ENCODE measurements at regions not wholly inside any gene's neighbourhood (a gene's known extent, or its start where the extent isn't known, plus 50 kb on each side); places are given as distances from the start of the nearest gene placed in this dataset.

- Histone ChIP-seq H3K9ac (ENCODE audit: low read depth in 1 of 2, low read length in 2 of 2) (no peak overlapping the region), H3K27ac (ENCODE audit: low read depth in 2 of 2, low read length in 2 of 2) (no peak overlapping the region)
Measured at GRCh38 chr2:65649811-65650589, 217.6 kb upstream of the SPRED2 start.

GRCh38 chr2:65647249-65647842 lies 214.9 kb upstream of the SPRED2 start:
- no peaks in the 10 kb centered on the region for H3K4me1 ChIP-seq (ENCODE audit: control insufficient read depth in 2 of 2, insufficient read depth in 2 of 2, low read length in 2 of 2)
- H3K4me3 ChIP-seq (ENCODE audit: low read length in 2 of 2) = no peak overlapping the region
- no peaks in the 10 kb centered on the region for H3K27me3 ChIP-seq (ENCODE audit: control insufficient read depth in 2 of 2, insufficient read depth in 2 of 2, low read length in 2 of 2)
- no peak overlapping the region for H3K9ac ChIP-seq (ENCODE audit: low read depth in 1 of 2, low read length in 2 of 2)
- H3K27ac ChIP-seq (ENCODE audit: low read depth in 2 of 2, low read length in 2 of 2) = no peak overlapping the region
- no peaks in the 10 kb centered on the region for H3K36me3 ChIP-seq (ENCODE audit: control insufficient read depth in 2 of 2, insufficient read depth in 2 of 2, low read length in 2 of 2)
- no peaks in the 10 kb centered on the region for H3K9me3 ChIP-seq (ENCODE audit: control insufficient read depth in 2 of 2, low read length in 2 of 2)

More at GRCh38 chr2:65649811-65650589, 217.6 kb upstream of the SPRED2 start:
- H3K9me3 ChIP-seq (ENCODE audit: control insufficient read depth in 2 of 2, low read length in 2 of 2) = no peaks in the 10 kb centered on the region
- no peaks in the 10 kb centered on the region for H3K36me3 ChIP-seq (ENCODE audit: control insufficient read depth in 2 of 2, insufficient read depth in 2 of 2, low read length in 2 of 2)
- H3K4me1 ChIP-seq (ENCODE audit: control insufficient read depth in 2 of 2, insufficient read depth in 2 of 2, low read length in 2 of 2) = no peaks in the 10 kb centered on the region
- no peak overlapping the region for H3K4me3 ChIP-seq (ENCODE audit: low read length in 2 of 2)
- no peaks in the 10 kb centered on the region for H3K27me3 ChIP-seq (ENCODE audit: control insufficient read depth in 2 of 2, insufficient read depth in 2 of 2, low read length in 2 of 2)

GRCh38 chr2:65640793-65641103 lies 208.3 kb upstream of the SPRED2 start:
- H3K9ac ChIP-seq (ENCODE audit: low read depth in 1 of 2, low read length in 2 of 2) = no peak overlapping the region
- no peak overlapping the region for H3K27ac ChIP-seq (ENCODE audit: low read depth in 2 of 2, low read length in 2 of 2)
- H3K27me3 ChIP-seq (ENCODE audit: control insufficient read depth in 2 of 2, insufficient read depth in 2 of 2, low read length in 2 of 2) = peaks cover 7 to 15% of the 10 kb centered on the region in 2 donors
- H3K4me3 ChIP-seq (ENCODE audit: low read length in 2 of 2) = no peak overlapping the region
- H3K9me3 ChIP-seq (ENCODE audit: control insufficient read depth in 2 of 2, low read length in 2 of 2) = no peaks in the 10 kb centered on the region
- no peaks in the 10 kb centered on the region for H3K4me1 ChIP-seq (ENCODE audit: control insufficient read depth in 2 of 2, insufficient read depth in 2 of 2, low read length in 2 of 2)
- H3K36me3 ChIP-seq (ENCODE audit: control insufficient read depth in 2 of 2, insufficient read depth in 2 of 2, low read length in 2 of 2) = no peaks in the 10 kb centered on the region

- H3K4me3 ChIP-seq (ENCODE audit: low read length in 2 of 2) = no peak overlapping the region
- H3K27ac ChIP-seq (ENCODE audit: low read depth in 2 of 2, low read length in 2 of 2) = no peak overlapping the region
- no peaks in the 10 kb centered on the region for H3K4me1 ChIP-seq (ENCODE audit: control insufficient read depth in 2 of 2, insufficient read depth in 2 of 2, low read length in 2 of 2)
Measured at GRCh38 chr2:65639156-65639864, 206.9 kb upstream of the SPRED2 start.

GRCh38 chr2:65638443-65638842 lies 206.0 kb upstream of the SPRED2 start:
- no peaks in the 10 kb centered on the region for H3K36me3 ChIP-seq (ENCODE audit: control insufficient read depth in 2 of 2, insufficient read depth in 2 of 2, low read length in 2 of 2)
- no peak overlapping the region for H3K27ac ChIP-seq (ENCODE audit: low read depth in 2 of 2, low read length in 2 of 2)
- H3K4me1 ChIP-seq (ENCODE audit: control insufficient read depth in 2 of 2, insufficient read depth in 2 of 2, low read length in 2 of 2) = no peaks in the 10 kb centered on the region
- no peaks in the 10 kb centered on the region for H3K9me3 ChIP-seq (ENCODE audit: control insufficient read depth in 2 of 2, low read length in 2 of 2)
- peaks cover 9 to 18% of the 10 kb centered on the region in 2 donors for H3K27me3 ChIP-seq (ENCODE audit: control insufficient read depth in 2 of 2, insufficient read depth in 2 of 2, low read length in 2 of 2)
- no peak overlapping the region for H3K9ac ChIP-seq (ENCODE audit: low read depth in 1 of 2, low read length in 2 of 2)
- no peak overlapping the region for H3K4me3 ChIP-seq (ENCODE audit: low read length in 2 of 2)

More at GRCh38 chr2:65639156-65639864, 206.9 kb upstream of the SPRED2 start:
- no peaks in the 10 kb centered on the region for H3K9me3 ChIP-seq (ENCODE audit: control insufficient read depth in 2 of 2, low read length in 2 of 2)
- peaks cover 9 to 18% of the 10 kb centered on the region in 2 donors for H3K27me3 ChIP-seq (ENCODE audit: control insufficient read depth in 2 of 2, insufficient read depth in 2 of 2, low read length in 2 of 2)
- H3K36me3 ChIP-seq (ENCODE audit: control insufficient read depth in 2 of 2, insufficient read depth in 2 of 2, low read length in 2 of 2) = no peaks in the 10 kb centered on the region
- no peak overlapping the region for H3K9ac ChIP-seq (ENCODE audit: low read depth in 1 of 2, low read length in 2 of 2)

GRCh38 chr2:65636813-65637483 lies 204.5 kb upstream of the SPRED2 start:
- Histone ChIP-seq H3K36me3 (ENCODE audit: control insufficient read depth in 2 of 2, insufficient read depth in 2 of 2, low read length in 2 of 2) (no peaks in the 10 kb centered on the region), H3K27me3 (ENCODE audit: control insufficient read depth in 2 of 2, insufficient read depth in 2 of 2, low read length in 2 of 2) (peaks cover 9 to 18% of the 10 kb centered on the region in 2 donors), H3K4me3 (ENCODE audit: low read length in 2 of 2) (no peak overlapping the region), H3K27ac (ENCODE audit: low read depth in 2 of 2, low read length in 2 of 2) (no peak overlapping the region), H3K9me3 (ENCODE audit: control insufficient read depth in 2 of 2, low read length in 2 of 2) (no peaks in the 10 kb centered on the region), H3K9ac (ENCODE audit: low read depth in 1 of 2, low read length in 2 of 2) (no peak overlapping the region), H3K4me1 (ENCODE audit: control insufficient read depth in 2 of 2, insufficient read depth in 2 of 2, low read length in 2 of 2) (no peaks in the 10 kb centered on the region)

- Histone ChIP-seq H3K9me3 (ENCODE audit: control insufficient read depth in 2 of 2, low read length in 2 of 2) (no peaks in the 10 kb centered on the region), H3K27me3 (ENCODE audit: control insufficient read depth in 2 of 2, insufficient read depth in 2 of 2, low read length in 2 of 2) (peaks cover 9 to 18% of the 10 kb centered on the region in 2 donors), H3K4me1 (ENCODE audit: control insufficient read depth in 2 of 2, insufficient read depth in 2 of 2, low read length in 2 of 2) (no peaks in the 10 kb centered on the region), H3K9ac (ENCODE audit: low read depth in 1 of 2, low read length in 2 of 2) (no peak overlapping the region), H3K36me3 (ENCODE audit: control insufficient read depth in 2 of 2, insufficient read depth in 2 of 2, low read length in 2 of 2) (no peaks in the 10 kb centered on the region), H3K27ac (ENCODE audit: low read depth in 2 of 2, low read length in 2 of 2) (no peak overlapping the region), H3K4me3 (ENCODE audit: low read length in 2 of 2) (no peak overlapping the region)
Measured at GRCh38 chr2:65636024-65636423, 203.6 kb upstream of the SPRED2 start.

- Histone ChIP-seq H3K9ac (ENCODE audit: low read depth in 1 of 2, low read length in 2 of 2) (no peak overlapping the region), H3K27me3 (ENCODE audit: control insufficient read depth in 2 of 2, insufficient read depth in 2 of 2, low read length in 2 of 2) (peaks cover 4 to 18% of the 10 kb centered on the region in 2 donors), H3K9me3 (ENCODE audit: control insufficient read depth in 2 of 2, low read length in 2 of 2) (no peaks in the 10 kb centered on the region), H3K36me3 (ENCODE audit: control insufficient read depth in 2 of 2, insufficient read depth in 2 of 2, low read length in 2 of 2) (no peaks in the 10 kb centered on the region), H3K4me3 (ENCODE audit: low read length in 2 of 2) (no peak overlapping the region), H3K27ac (ENCODE audit: low read depth in 2 of 2, low read length in 2 of 2) (no peak overlapping the region), H3K4me1 (ENCODE audit: control insufficient read depth in 2 of 2, insufficient read depth in 2 of 2, low read length in 2 of 2) (no peaks in the 10 kb centered on the region)
Measured at GRCh38 chr2:65634304-65634703, 201.9 kb upstream of the SPRED2 start.

GRCh38 chr2:65630643-65631042 lies 198.2 kb upstream of the SPRED2 start:
- Histone ChIP-seq H3K27me3 (ENCODE audit: control insufficient read depth in 2 of 2, insufficient read depth in 2 of 2, low read length in 2 of 2) (peaks cover 2% of the 10 kb centered on the region in 2 donors), H3K9ac (ENCODE audit: low read depth in 1 of 2, low read length in 2 of 2) (no peak overlapping the region), H3K36me3 (ENCODE audit: control insufficient read depth in 2 of 2, insufficient read depth in 2 of 2, low read length in 2 of 2) (no peaks in the 10 kb centered on the region), H3K4me1 (ENCODE audit: control insufficient read depth in 2 of 2, insufficient read depth in 2 of 2, low read length in 2 of 2) (no peaks in the 10 kb centered on the region), H3K27ac (ENCODE audit: low read depth in 2 of 2, low read length in 2 of 2) (no peak overlapping the region), H3K4me3 (ENCODE audit: low read length in 2 of 2) (no peak overlapping the region), H3K9me3 (ENCODE audit: control insufficient read depth in 2 of 2, low read length in 2 of 2) (no peaks in the 10 kb centered on the region)

- Histone ChIP-seq H3K9me3 (ENCODE audit: control insufficient read depth in 2 of 2, low read length in 2 of 2) (no peaks in the 10 kb centered on the region), H3K27ac (ENCODE audit: low read depth in 2 of 2, low read length in 2 of 2) (no peak overlapping the region), H3K9ac (ENCODE audit: low read depth in 1 of 2, low read length in 2 of 2) (no peak overlapping the region), H3K36me3 (ENCODE audit: control insufficient read depth in 2 of 2, insufficient read depth in 2 of 2, low read length in 2 of 2) (no peaks in the 10 kb centered on the region), H3K4me3 (ENCODE audit: low read length in 2 of 2) (no peak overlapping the region), H3K27me3 (ENCODE audit: control insufficient read depth in 2 of 2, insufficient read depth in 2 of 2, low read length in 2 of 2) (no peaks in the 10 kb centered on the region), H3K4me1 (ENCODE audit: control insufficient read depth in 2 of 2, insufficient read depth in 2 of 2, low read length in 2 of 2) (no peaks in the 10 kb centered on the region)
Measured at GRCh38 chr2:65628156-65628555, 195.8 kb upstream of the SPRED2 start.

Data from mucosa of rectum (tissue), 2 donors.